Jurkat, Clone E6-1 (cell line): ENCODE measurements at regions not wholly inside any gene's neighbourhood (a gene's known extent, or its start where the extent isn't known, plus 50 kb on each side); places are given as distances from the start of the nearest gene placed in this dataset.
"Not testable (repeated sequence)": the region's sequence is repeated elsewhere in the genome, so short reads cannot be mapped to it uniquely, and the experiment has no call there.

ENCODE experiments used
- DNase-seq: peaks from one replicate; pipeline ENCODE4 v3.0.0-alpha.2; 2011; ENCODE audit warnings: low read depth, low spot score
- H3K4me3 ChIP-seq: 2 replicates; pipeline ENCODE4 v1.5.1; 2011; ENCODE audit warnings: mild to moderate bottlenecking, low read length, control low read depth, moderate library complexity

DNA sequence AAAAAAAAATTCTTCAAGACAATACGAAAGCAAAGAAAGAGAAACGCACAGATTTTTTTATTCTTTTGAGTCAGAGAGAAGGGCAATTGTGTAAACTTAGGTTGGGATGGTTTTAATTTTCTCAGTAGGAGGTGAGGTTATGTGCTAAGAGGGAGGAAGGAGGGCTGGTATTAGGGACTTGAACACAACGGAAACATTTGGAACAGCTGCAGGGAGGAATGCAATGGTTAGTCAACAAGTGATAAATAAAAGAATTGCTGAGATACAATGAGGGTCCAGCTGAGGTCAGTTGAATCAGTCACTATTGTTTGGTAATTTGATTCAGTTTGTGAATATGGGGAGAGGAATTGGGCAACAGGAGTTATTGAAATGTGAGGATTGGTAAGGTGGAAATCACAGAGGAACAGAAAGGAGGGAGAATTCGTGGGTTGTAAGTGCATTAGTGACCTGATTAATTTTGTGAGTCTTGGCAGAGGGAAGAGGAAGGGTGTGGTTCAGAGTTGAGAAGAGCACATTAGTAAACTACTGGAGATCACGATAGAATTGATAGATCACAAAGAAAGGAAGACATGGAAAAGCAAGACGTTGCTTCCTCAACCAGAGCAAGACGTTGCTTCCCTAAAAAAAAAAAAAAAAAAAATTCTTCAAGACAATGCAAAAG, 499.5 kb upstream of the SPRY2 start:
- no peak overlapping the region for H3K4me3 ChIP-seq
- DNase-seq: no peak

DNA sequence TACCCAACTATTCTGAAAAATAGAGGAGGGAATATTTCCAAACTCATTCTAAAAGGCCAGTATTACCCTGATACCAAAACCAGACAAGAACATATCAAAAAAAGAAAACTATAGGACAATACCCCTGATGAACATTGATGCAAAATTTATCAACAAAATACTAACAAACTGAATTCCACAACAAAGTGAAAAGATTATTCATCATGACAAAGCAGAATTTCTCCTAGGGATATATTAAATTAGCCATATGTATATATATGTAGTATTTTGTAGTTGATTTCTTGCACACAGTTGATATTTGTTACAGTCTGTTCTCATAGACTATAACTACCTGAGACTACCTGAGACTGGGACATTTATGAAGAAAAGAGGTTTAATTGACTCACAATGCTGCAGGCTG, 495.0 kb upstream of the SPRY2 start:
- H3K4me3 ChIP-seq: no peak overlapping the region
- DNase-seq: no peak

DNA sequence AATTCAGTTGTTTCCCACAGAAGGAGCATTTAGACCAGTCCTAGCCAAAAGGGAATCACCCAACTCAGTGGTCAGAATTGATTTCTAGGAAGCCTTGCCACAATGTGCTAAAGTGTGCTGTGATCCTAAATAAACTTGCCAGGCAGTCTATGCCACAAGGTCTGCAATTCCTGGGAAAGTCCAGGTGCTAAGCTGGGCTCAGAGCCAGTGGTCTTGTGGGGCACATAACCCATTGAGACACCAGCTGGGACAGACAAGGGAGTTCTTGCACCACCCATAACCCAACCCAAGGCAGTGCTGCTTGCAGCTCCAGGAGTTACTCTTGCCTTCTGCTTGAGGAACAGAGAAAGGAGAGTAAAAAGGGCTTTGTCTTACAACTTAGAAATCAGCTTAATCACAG, 489.5 kb upstream of the SPRY2 start:
- no peak overlapping the region for H3K4me3 ChIP-seq
- no peak for DNase-seq

DNA sequence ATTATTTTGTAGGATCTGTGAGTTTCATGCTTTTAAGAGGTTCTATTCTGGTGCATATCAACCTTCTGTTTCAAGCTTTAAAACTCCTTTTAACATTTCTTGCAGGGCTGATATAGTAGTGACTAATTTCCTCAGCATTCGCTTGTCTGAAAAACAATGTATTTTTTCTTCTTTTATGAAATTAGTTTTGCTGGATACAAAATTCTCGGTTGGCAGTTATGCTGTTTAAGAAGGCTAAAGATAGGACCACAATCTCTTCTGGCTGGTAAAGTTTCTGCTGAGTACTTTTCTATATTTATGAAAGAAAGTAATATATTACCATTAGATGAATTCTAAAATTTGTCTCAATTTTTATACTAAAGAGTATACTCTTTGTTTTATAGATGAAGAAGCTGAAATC, 487.8 kb upstream of the SPRY2 start:
- H3K4me3 ChIP-seq: no peak overlapping the region
- no peak for DNase-seq

DNA sequence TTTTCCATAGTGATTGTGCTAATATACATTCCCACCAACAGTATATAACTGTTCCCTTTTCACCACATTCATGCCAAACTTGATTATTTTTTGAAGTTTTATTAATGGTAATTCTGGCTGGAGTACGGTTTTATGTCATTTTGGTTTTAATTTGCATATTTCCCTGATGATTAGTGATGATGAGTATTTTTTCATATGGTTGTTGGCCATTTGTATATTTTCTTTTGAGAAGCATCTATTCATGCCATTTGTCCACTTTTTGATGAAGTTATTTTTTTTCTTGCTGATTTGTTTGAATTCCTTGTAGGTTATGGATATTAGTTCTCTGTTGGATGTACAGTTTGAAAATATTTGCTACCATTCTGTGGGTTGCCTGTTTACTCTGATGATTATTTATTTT, 484.4 kb upstream of the SPRY2 start:
- no peak for DNase-seq
- H3K4me3 ChIP-seq: no peak overlapping the region

DNA sequence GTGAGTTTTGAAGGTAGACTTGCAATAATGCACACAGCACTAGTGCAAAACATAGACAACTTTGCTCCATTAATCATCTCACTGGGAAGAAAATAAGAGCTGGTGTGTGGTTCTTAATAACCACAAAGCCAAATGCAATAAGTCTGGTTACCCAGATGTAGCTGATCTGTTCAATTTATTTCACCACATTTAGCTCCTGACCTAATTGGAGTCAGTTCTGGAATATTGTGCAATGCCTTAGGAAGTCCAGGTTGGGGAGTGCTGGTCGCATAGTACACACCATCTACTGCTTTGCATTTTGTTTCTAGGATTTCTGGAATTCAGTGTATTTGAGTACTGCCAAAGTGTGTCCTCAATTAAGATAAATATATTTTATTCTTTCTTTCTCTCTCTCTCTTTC, 483.3 kb upstream of the SPRY2 start:
- no peak overlapping the region for H3K4me3 ChIP-seq
- DNase-seq: no peak

DNA sequence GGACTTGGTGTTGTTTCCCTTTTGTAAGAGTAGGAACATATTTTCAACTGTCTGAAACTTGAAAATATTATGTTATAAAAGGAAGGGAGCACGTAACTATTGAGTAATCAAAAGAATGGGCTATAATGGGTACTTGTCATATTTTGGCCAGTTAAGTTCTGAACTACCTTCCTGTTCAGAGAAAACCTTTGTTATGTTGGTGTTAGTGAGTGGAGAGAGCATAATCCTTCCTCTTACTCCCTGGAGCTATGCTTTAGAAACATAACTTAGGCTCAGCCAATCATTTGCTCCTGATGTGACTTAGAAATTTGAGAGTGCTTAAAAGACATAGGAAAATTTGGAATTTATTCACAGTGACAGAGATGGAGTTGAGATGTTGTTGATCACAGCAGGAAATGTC, 482.5 kb upstream of the SPRY2 start:
- H3K4me3 ChIP-seq: no peak overlapping the region
- no peak for DNase-seq

DNA sequence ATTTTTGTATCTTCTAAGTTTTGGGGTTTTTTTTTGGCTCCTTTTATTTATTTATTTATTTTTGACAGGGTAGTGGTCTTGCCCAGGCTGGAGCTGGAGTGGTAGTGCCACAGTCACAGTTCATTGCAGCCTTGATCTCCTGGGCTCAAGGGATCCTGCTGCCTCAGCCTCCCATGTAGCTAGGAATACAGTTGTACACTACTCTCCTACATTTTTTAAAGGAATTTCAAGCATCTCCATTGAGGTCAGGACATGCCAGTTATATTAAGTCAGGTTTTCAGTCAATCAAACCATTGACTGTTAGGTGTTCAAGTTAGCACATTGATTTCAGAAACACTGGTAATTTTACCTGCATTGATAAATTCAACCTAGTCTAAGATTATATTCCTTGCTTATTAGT, 480.5 kb upstream of the SPRY2 start:
- no peak for DNase-seq
- no peak overlapping the region for H3K4me3 ChIP-seq

DNA sequence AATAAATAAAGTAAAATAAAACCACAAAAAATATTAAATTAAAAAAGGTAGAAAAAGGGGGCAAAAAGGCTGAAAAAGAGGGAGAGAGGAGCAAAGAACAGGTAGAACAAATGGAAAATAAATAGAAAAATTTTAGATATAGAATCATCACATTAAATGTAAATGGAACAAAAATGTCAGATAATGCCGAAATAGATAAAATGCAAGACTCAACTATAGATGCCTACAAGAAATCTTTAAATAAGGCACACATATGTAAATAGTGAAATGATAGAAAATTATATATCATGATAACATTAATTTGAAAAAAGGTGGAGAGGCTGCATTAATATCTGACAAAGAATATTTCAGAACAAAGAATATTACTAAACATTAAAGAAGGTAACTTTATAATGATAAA, 477.1 kb upstream of the SPRY2 start:
- no peak overlapping the region for H3K4me3 ChIP-seq
- no peak for DNase-seq

DNA sequence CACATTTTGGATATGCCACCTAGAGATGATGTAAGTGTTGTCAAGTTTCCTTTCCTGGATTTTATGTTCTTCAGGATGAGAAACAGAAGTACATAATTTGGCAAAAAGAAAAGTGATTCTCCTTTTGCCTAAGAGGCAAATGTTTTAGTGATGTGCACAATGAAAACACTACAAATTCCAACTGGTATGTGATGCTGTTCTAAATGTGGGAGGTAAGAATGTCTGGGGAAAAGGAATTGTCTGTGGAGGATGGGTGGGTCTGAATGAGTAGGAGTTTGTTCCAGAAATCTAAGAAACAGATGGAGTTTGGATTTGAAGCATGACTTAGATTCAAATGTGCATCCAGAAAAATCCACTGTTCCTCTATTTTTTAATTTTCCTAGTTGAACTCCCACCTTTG, 473.6 kb upstream of the SPRY2 start:
- DNase-seq: no peak
- H3K4me3 ChIP-seq: no peak overlapping the region

DNA sequence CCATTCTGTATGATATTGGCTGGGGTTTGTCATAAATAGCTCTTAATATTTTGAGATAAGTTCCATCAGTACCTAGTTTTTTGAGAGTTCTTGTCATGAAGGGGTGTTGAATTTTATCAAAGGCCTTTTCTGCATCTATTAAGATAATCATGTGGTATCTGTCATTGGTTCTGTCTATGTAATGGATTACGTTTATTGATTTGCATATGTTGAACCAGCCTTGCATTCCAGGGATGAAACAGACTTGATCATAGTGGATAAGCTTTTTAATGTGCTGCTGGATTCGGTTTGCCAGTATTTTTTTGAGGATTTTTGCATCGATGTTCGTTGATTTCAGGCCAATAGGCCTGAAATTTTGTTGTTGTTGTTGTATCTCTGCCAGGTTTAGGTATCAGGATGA, 469.4 kb upstream of the SPRY2 start:
- DNase-seq, H3K4me3 ChIP-seq: not testable (repeated sequence)

DNA sequence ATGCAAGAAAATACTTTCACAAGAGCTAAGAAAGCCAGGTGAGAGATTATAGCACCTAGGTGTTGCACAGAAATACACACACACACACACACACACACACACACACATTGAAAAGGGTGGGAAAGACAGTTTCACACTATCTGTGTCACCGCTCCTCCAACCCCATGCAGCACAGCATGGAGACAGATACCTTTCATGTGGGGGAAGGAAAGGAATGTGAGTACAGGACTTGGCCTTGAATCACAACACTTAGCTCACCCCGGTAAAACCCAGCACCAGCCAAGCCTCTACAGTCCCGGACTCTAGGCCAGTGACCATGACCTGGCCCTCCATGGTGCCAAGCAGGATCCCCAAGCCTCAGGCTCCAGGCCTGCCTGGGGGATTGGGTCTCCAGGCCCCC, 462.0 kb upstream of the SPRY2 start:
- H3K4me3 ChIP-seq: no peak overlapping the region
- DNase-seq: no peak

DNA sequence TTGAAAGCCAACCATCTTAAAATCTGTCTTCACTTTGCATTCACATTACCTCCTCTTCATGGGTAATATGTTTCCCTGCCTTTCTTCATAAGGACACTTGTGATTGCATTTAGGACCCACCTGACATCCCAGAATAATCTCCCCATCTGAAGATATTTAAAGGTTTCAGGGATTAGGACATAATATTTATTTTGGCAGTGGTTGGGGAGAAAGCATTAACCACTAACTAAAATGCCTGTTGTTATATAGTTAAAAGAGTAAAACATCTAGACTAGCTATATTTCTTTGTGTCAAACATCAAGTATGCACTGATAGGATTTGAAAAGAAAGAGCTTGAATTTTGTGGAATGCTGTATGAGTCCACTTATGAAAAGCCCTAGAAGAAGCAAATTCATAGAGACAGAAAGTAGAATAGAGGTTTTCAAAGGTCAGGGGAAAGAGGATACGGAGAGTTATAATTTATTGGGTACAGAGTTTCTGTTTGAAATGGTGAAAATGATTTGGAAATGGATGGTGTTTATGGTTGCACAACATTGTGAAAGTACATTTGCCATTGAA, 457.7 kb upstream of the SPRY2 start:
- DNase-seq: no peak
- no peak overlapping the region for H3K4me3 ChIP-seq

DNA sequence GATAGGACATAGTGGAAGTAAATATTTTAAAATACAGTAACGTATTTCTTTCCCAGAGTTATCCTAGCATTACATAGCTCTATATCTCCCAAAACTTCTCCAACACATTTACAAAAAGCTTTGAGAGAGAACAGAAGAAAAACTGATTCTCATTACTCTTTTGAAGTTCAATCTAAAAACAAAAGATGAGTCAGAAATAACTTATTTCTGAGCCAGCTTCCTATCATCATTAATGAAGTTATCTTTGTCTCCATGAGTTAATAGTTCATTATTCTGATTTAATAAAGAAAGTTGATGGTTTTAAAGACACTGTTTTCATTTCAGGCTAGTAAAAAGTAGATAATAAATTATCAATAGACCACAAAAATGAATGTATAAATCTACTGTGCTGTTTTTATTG, 446.7 kb upstream of the SPRY2 start:
- no peak overlapping the region for H3K4me3 ChIP-seq
- DNase-seq: no peak

DNA sequence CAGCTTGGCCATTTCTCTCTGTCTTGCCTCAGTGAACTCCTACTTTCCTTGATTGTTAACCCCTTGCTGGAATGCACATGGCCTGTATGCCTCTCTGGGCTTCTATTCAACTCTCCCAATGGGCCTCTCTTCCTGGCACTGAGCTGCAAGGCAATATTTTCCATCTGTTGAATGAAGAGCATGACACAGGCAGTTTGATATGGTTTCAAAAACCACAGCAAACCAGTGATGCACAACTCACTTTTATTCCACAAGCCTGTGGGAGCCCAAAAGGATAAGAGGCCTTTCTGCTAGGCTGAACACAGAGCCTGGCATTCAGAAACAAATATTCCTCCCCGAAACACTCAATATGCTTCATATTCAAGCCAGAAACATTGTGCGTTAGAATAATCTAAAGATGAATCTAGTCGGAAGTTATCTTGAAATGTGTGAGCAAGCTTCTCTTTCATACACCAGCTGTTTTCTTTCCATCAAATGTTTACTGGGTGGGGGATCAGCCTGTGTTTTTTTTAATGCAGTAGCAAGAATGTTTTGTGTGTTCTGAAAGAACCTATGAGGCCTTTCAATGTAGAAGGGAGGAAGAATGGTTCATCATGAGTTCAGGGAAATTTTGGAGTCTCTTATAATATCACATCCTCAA, 443.1 kb upstream of the SPRY2 start:
- no peak overlapping the region for H3K4me3 ChIP-seq
- DNase-seq: no peak

DNA sequence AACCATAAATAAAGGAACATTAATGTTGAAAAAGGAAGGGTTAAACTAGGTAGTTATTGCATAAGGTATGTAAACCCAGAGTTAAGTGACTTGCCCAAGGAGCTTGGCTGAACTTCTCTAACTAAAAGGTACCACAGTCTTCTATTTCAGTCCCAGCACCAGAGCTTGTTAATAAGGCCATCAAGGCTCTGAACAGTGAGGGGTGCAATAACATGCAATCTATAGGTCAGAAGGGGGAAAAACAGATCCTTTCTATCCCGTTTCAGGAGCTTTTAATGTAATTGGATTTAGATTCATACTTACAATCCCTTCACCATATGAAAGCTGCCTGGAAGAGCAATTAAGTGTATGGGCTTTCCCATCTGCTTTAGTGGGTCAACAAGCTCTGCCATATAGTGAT, 441.5 kb upstream of the SPRY2 start:
- DNase-seq: no peak
- no peak overlapping the region for H3K4me3 ChIP-seq

DNA sequence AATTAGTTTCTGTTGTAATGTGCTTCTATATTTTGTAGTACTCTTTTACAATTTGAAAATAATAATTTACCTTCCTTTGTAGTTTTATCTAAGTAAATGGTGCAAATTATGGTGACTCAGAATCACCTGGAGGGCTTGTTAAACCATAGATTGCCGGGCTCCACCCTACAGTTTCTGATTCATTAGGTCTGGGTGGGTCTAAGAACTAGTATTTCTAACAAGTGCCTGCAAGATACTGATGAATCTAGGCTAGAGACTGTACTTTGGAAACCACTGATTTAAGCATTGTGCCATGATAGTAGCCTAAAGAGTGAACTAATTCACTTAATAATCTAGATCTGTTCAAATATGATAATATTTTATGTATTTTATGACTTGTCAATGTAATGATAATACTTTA, 437.4 kb upstream of the SPRY2 start:
- H3K4me3 ChIP-seq: no peak overlapping the region
- no peak for DNase-seq

DNA sequence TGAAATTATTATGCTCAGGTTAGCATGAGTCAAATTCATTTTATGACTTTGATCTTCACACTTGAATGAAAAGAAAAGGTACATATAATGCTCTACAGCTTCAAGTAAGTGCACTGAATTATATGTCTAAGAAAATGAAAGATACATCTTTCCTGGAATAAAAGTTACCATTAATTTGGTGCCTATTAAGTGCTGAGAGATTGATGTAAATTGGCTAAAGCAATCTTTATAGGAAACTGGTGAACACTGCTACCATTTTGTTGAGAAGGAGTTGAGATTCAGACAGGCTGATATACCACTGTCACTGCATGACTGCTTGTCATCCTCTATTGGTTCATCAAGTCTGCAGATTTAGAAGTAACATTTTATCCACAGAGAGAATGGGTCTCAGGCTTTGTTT, 416.8 kb upstream of the SPRY2 start:
- no peak overlapping the region for H3K4me3 ChIP-seq
- DNase-seq: no peak

DNA sequence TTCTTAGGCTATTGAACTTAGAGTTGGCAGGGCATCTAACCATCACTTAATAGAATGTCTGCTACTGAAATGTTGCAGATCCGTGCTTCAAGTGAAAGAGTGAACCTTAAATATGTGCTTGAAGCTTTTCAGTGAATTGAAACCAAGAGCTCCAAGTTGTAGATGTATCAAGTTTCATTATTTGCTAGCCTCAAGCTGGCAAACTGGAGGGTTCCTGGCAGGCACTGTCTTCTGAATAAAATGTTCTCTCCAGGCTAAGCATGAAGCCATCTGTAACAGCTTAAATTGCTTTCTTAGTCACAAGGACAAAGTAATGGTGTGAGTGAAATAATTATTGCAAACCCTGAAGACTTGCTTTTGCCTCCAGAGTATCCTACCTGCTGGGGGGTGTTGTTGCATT, 415.0 kb upstream of the SPRY2 start:
- H3K4me3 ChIP-seq: no peak overlapping the region
- no peak for DNase-seq

DNA sequence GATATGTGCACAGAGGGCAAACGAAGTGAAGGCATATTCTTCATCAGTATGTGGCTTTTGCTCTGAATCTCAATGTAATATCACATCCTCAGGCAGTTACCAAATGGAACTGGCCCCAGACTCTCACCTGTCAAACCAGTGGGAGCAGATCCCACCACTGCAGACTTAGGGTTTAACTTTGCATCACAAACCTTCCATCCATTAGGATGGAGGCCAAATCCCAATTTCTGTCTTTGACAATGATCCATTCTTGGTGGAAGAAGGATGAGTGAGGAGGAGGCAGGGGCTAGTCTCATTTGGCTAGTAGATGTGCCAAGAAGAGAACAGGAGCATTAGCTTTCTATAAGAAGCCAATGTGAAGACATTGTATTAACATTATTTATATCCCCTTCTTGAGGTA, 413.5 kb upstream of the SPRY2 start:
- no peak for DNase-seq
- no peak overlapping the region for H3K4me3 ChIP-seq

DNA sequence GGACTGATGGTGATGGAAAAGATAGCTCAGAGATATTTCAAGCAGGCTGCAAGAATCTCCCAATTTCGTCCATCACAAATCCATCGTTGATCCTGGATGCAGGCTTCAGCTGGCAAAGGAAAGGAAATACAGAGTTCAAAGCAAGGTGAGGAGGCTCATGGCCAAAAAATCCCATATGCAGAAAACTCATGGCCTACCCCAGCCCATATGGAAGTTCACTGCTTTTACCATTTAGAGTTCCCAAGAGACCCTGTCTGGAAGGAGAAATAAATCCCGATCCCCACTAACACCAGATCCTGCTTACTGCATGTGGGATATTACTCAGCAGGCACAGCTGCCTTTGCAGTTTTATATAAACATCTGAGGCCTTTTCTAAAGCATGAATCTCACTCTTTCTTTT, 412.9 kb upstream of the SPRY2 start:
- H3K4me3 ChIP-seq: no peak overlapping the region
- no peak for DNase-seq
